Activated naive CD4-positive, alpha-beta T cell treated with anti-CD3 and anti-CD28 coated beads, Interleukin-2, amount 50 U/mL, for 24 hours (primary cell): ENCODE measurements at regions not wholly inside any gene's neighbourhood (a gene's known extent, or its start where the extent isn't known, plus 50 kb on each side); places are given as distances from the start of the nearest gene placed in this dataset.

Experiments used
- H3K27ac Mint-ChIP-seq: one replicate; pipeline ENCODE4 v1.8.0; 2021; ENCODE audit warnings: mild to moderate bottlenecking, mixed read lengths
- H3K27me3 Mint-ChIP-seq: one replicate; pipeline ENCODE4 v1.8.0; 2021; ENCODE audit warnings: mixed read lengths
- H3K36me3 Mint-ChIP-seq: one replicate; pipeline ENCODE4 v1.8.0; 2021; ENCODE audit warnings: mixed read lengths
- H3K4me1 Mint-ChIP-seq: one replicate; pipeline ENCODE4 v1.8.0; 2021; ENCODE audit warnings: mixed read lengths
- H3K4me3 Mint-ChIP-seq: one replicate; pipeline ENCODE4 v1.8.0; 2021; ENCODE audit warnings: mild to moderate bottlenecking, mixed read lengths
- H3K9me3 Mint-ChIP-seq: one replicate; pipeline ENCODE4 v1.8.0; 2021; ENCODE audit warnings: mixed read lengths

DNA sequence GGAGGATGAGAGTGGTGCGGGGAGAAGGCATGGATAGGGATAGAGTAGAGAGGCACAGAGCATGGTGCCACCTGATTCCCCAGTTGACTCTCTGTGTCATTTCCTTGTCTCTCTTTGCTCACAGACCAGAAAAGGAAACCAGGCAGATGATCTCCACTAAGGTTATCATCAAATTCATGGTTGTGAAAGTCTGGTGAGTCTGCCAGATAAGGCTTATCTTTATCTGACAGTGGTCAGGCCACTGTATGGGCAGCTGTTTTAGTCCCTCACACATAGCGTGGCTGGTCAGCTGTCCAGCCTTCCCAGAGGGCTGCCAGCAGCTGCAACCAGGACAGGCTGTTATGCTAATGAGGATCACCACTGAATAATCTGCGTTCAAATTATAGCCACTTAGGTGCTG, 99.0 kb downstream of the ADRA2A start:
- H3K4me1 Mint-ChIP-seq: no peaks in the 10 kb centered on the region
- H3K4me3 Mint-ChIP-seq: no peak overlapping the region
- no peak overlapping the region for H3K27ac Mint-ChIP-seq
- H3K36me3 Mint-ChIP-seq: peaks cover 2% of the 10 kb centered on the region
- H3K27me3 Mint-ChIP-seq: peaks cover 15% of the 10 kb centered on the region
- peaks cover 7% of the 10 kb centered on the region for H3K9me3 Mint-ChIP-seq

DNA sequence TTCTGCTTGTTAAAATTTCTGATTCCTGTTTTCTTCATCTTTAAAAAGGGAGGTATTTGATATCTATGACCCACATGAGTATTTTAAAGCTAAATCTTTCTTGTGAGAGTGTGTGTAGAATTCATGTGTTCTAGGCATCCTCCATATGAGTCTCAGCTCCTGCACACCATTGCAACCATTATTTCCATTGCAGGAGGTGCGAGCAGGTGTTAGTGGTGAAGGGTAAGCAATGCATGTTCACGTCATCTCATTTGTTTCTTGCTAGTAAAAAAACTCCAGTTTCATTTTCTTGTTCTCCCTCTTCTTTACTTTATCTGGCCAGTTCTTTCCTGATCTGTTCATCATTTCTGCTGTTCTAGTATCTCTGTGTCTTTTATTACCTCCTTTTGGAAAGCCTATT, 100.5 kb downstream of the ADRA2A start:
- peaks cover 2% of the 10 kb centered on the region for H3K36me3 Mint-ChIP-seq
- H3K4me1 Mint-ChIP-seq: no peaks in the 10 kb centered on the region
- peaks cover 12% of the 10 kb centered on the region for H3K27me3 Mint-ChIP-seq
- peaks cover 7% of the 10 kb centered on the region for H3K9me3 Mint-ChIP-seq
- no peak overlapping the region for H3K27ac Mint-ChIP-seq
- H3K4me3 Mint-ChIP-seq: no peak overlapping the region

DNA sequence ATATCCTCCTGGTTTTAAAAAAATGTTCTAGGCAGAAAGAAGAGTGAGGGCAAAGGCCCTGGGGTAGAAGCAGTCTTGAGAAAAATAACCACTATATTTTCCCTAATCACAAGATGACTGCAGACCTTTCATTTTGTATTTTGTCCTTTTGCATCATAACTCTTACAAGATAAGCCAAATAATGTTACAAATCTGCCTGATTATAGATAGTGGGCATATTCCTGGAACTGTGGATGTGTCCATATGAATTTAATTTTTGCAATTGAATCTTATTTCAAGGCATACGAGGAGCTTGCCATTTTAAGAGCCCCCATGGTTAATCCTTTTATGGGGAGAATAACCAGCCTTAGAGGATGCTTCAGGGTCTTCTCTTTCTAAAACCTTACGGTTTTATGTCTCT, 102.7 kb downstream of the ADRA2A start:
- H3K36me3 Mint-ChIP-seq: peaks cover under 1% of the 10 kb centered on the region
- H3K4me1 Mint-ChIP-seq: no peaks in the 10 kb centered on the region
- H3K27me3 Mint-ChIP-seq: peaks cover 13% of the 10 kb centered on the region
- peaks cover 4% of the 10 kb centered on the region for H3K9me3 Mint-ChIP-seq
- H3K4me3 Mint-ChIP-seq: no peak overlapping the region
- no peak overlapping the region for H3K27ac Mint-ChIP-seq

DNA sequence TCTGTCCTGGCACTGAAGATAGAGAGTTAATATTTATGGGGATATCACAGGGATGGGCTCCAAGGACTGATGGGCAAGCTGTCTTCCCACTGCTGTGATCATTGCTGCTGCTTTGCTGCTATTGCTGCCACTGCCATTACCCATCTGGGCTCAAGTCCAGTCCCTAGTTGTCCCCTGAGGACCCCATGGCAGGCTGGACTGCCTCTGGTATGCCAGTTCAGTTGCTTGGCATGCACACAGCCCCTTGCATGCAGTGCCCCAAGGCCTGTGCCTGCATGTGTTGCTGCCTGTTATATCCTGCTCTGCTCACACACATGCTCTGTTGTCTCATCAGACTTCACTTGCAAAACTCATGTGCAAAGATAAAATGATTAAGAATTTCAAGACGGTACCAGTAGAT, 109.5 kb downstream of the ADRA2A start:
- Mint-ChIP-seq H3K4me1 (no peaks in the 10 kb centered on the region), H3K27ac (no peak overlapping the region), H3K9me3 (no peaks in the 10 kb centered on the region), H3K4me3 (no peak overlapping the region), H3K36me3 (no peaks in the 10 kb centered on the region), H3K27me3 (peaks cover 5% of the 10 kb centered on the region)

DNA sequence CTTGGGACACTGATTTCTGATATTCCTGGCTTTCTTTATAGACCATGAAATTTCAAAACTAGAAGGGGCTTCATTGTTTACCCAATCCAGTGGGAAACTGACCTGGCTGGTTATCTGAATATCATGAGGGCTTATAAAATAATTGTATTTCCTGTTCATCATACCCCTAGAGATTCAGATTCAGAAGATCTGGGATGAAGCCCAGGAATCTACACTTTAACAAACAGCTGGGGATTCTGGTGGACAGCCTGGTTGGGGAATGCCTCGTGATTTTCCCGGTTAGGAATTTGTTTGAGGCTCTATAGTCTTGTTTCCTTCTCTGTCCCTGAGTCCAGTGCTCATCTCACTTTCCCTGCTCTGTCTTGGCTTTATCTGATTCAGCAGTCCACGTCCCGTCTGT, 110.3 kb downstream of the ADRA2A start:
- Mint-ChIP-seq H3K27me3 (peaks cover 8% of the 10 kb centered on the region), H3K27ac (no peak overlapping the region), H3K4me1 (no peaks in the 10 kb centered on the region), H3K9me3 (no peaks in the 10 kb centered on the region), H3K4me3 (no peak overlapping the region), H3K36me3 (no peaks in the 10 kb centered on the region)

DNA sequence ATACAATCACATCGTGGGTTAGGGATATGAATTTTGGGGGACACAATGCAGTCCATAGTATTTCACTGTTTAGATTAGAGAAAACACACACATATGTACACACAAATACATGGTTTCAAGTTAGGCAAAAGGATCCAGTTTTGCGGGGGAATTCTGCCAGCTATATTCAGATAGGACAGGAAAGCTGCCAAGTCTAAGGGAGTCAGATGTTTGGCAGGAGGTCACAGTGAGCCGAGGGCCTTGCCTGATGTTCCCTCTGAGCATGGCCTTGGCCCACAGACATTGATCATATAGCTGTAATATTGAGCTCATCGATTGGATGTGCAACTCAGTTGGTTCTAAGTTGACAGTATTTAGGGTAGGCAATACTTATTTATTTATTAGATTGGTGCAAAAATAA, 122.8 kb downstream of the ADRA2A start:
- Mint-ChIP-seq H3K27me3 (peaks cover 12% of the 10 kb centered on the region), H3K9me3 (no peaks in the 10 kb centered on the region), H3K27ac (no peak overlapping the region), H3K4me1 (no peaks in the 10 kb centered on the region), H3K36me3 (no peaks in the 10 kb centered on the region), H3K4me3 (no peak overlapping the region)

DNA sequence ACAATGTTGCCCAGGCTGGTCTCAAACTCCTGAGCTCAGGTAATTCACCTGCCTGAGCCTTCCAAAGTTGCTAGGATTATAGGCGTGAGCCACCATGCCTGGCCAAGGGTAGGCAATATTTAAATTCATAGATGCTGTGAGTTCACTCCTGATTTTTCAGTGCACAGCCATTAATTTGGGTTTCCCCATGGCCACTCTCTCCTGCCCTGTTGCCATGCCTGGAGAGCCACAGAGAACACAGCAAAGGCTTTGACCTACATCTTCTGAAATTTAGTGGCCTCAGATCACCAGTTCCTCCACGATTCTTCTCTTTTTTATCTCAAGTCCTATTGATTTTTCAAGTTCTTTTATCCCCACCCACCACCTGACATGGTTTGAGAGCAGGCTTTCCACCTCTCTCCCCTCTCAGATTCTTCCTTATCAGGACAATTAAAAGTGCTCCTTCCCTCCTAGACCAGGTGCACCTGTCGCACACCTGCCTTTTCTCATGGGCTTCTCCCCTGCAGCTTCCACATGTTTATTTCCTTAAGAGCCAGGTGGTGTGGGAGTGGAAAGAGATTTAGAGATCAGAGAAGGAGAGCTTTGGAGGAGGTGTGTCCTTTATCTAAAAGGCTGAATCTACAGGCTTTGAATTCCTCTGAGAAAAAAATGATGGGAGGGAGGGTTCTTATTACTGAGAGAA, 123.8 kb downstream of the ADRA2A start:
- peaks cover 9% of the 10 kb centered on the region for H3K27me3 Mint-ChIP-seq
- H3K27ac Mint-ChIP-seq: no peak overlapping the region
- H3K4me1 Mint-ChIP-seq: no peaks in the 10 kb centered on the region
- no peaks in the 10 kb centered on the region for H3K36me3 Mint-ChIP-seq
- no peaks in the 10 kb centered on the region for H3K9me3 Mint-ChIP-seq
- H3K4me3 Mint-ChIP-seq: no peak overlapping the region

DNA sequence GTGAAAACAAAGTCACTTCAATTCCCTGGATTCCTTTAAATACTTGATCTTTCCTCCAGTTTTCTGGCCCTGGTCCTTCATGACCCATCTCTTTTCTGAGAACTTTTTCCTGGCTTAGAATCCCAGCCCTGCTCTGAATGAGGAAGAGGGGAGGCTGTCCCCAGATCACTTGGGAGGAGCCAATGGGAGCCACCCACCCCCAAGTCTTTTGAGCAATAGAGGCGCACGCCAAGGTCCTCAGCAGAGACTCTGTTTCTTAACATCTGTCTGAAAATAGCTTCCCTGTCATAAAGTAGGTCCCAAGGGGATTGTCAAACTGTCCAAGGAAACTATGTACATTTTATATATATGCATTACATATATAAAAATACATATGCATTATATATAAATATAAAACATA, 126.8 kb downstream of the ADRA2A start:
- Mint-ChIP-seq H3K4me3 (no peak overlapping the region), H3K4me1 (no peaks in the 10 kb centered on the region), H3K36me3 (no peaks in the 10 kb centered on the region), H3K27me3 (peaks cover 12% of the 10 kb centered on the region), H3K9me3 (no peaks in the 10 kb centered on the region), H3K27ac (no peak overlapping the region)

DNA sequence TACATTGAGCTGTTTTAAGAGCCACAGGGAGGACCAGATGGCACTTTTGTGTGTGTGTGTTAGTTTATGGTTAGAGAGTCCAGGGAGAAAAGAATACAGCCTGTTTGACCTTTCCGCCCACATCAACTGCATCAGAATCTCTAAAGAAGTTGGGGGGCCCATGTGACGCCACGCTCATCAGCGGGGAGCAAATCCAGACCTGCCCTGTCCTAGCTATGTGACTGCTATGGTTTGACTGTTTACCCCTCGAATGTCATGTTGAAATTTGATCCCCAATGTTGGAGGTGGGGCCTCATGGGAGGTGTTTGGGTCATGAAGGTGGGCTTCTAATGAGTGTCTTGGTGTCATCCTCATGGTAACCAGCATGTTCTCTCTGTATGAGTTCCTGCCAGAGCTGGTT, 128.0 kb downstream of the ADRA2A start:
- Mint-ChIP-seq H3K4me1 (no peaks in the 10 kb centered on the region), H3K27ac (no peak overlapping the region), H3K9me3 (no peaks in the 10 kb centered on the region)

DNA sequence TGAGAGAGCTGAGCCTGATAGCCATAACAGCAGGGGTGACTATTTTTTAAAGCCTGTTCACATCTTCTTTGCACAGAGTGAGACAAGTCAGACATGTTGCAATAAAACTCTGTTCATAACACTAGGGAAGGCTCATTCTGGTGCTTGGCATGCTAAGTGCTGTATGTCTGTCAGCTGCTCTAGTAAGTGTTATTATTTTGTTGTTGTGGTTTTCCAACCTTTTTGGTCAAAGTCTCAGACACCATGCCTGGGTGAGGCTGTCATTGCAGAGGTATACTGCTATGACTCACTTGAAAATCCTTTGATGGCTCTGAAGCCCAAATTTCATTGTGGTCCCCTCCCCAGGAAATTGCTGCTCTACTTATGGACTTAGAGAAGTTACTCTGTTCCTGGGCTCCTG, 129.7 kb downstream of the ADRA2A start:
- H3K4me3 Mint-ChIP-seq: no peak overlapping the region
- no peak overlapping the region for H3K27ac Mint-ChIP-seq
- peaks cover 8% of the 10 kb centered on the region for H3K27me3 Mint-ChIP-seq
- no peaks in the 10 kb centered on the region for H3K36me3 Mint-ChIP-seq
- no peaks in the 10 kb centered on the region for H3K9me3 Mint-ChIP-seq
- H3K4me1 Mint-ChIP-seq: no peaks in the 10 kb centered on the region

More for the DNA sequence above, 128.0 kb downstream of the ADRA2A start:
- no peaks in the 10 kb centered on the region for H3K36me3 Mint-ChIP-seq
- peaks cover 8% of the 10 kb centered on the region for H3K27me3 Mint-ChIP-seq
- no peak overlapping the region for H3K4me3 Mint-ChIP-seq

DNA sequence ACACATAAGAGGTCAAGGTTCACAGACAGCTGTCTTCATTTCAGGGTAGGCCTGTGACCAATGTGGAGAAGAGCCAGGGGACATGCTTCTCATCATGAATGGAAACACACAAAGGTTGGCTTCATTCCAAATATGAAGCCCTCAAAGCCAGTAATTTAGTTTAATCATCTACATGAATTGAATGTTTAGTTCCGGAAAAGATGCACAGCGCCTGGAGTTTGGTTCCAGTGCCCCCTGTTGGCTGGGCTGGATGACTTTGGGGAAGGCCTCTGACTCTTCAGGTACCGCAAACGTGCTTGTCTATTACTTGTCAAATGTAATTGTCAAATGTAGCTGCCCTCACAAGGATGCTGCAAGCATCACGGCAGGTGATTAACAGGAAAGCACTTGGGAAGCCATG, 130.7 kb downstream of the ADRA2A start:
- H3K9me3 Mint-ChIP-seq: no peaks in the 10 kb centered on the region
- no peaks in the 10 kb centered on the region for H3K36me3 Mint-ChIP-seq
- H3K4me3 Mint-ChIP-seq: no peak overlapping the region
- H3K27ac Mint-ChIP-seq: no peak overlapping the region
- peaks cover 8% of the 10 kb centered on the region for H3K27me3 Mint-ChIP-seq
- H3K4me1 Mint-ChIP-seq: no peaks in the 10 kb centered on the region

DNA sequence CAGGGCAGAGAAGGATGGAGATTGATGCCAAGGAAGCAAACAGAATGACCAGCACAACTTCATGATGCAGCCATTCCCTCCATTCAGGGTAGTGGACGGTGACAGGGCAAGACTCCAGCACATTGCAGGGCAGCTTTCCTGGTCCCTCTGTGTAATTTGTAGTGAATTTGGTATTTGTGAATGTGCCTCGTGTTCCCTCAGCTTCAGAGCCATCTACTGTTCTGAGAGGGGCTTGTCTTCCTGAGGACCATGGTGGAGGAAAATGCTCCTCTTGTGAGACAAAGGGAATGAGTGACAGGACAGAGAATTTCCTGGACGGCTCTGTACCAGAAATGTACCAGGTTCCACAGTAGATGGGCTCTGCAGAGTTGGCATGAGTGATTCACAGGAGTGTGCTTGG, 132.1 kb downstream of the ADRA2A start:
- H3K4me1 Mint-ChIP-seq: no peaks in the 10 kb centered on the region
- H3K9me3 Mint-ChIP-seq: no peaks in the 10 kb centered on the region
- H3K27ac Mint-ChIP-seq: no peak overlapping the region
- H3K36me3 Mint-ChIP-seq: no peaks in the 10 kb centered on the region
- peaks cover 6% of the 10 kb centered on the region for H3K27me3 Mint-ChIP-seq
- H3K4me3 Mint-ChIP-seq: no peak overlapping the region

DNA sequence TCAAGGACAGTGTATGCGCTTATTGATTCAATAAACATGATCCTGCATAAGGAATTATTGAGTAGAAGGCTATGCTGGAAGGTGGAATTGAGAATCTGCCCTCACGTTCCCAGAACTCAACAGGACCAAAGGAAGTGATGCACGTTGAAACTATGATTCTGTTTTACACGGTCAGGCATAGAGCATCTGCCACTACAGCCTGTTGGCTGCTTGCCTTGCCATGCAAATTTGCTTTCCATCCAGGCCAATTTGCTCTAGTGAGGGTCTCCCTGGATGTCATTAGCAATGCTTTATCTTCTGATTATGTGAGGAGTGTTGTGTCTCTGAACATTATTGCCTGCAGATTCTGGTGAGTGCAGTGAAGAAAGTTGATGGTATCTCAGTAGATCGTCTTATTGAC, 132.9 kb downstream of the ADRA2A start:
- Mint-ChIP-seq H3K27me3 (peaks cover 6% of the 10 kb centered on the region), H3K27ac (no peak overlapping the region), H3K4me1 (no peaks in the 10 kb centered on the region), H3K4me3 (no peak overlapping the region), H3K9me3 (no peaks in the 10 kb centered on the region), H3K36me3 (no peaks in the 10 kb centered on the region)

DNA sequence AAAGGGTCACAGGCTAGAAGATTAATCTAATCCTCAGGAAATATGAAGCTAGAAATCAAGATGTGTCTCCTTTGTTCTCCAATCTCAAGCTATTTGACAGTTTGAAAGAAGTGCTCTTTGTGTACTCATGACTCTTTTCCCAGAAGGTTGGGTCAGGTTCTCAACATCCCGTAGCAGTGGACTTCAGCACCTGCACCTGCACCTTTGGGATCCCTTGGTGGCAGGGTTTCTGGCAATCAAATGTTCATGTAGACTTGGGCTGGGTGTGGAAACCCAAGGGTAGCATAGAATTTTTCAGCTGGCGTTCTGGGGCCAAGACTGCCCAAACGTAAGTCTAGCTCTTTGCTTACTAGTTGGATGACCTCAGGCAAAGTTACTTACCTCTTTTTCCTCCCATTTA, 134.4 kb downstream of the ADRA2A start:
- Mint-ChIP-seq H3K4me1 (no peaks in the 10 kb centered on the region), H3K27ac (no peak overlapping the region), H3K4me3 (no peak overlapping the region), H3K27me3 (peaks cover 7% of the 10 kb centered on the region), H3K36me3 (no peaks in the 10 kb centered on the region), H3K9me3 (no peaks in the 10 kb centered on the region)

DNA sequence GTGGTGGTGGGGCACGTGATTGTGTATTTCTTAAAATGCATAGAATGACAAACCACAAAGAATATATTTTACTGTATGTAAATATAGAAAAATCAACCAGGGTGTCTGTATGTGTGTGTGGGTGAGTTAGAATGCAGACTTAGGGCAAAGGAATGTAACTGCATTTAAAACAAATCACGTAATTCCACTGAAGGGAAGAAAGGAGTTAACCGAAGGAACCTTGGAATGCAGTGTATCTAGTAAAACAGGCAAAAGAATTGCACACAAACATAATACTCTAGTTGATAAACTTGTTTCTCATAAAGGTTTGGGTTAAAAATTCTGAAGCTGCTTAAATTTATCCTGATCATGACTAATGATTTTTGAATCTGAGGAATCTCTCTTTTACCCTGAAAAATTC, 134.9 kb downstream of the ADRA2A start:
- no peaks in the 10 kb centered on the region for H3K4me1 Mint-ChIP-seq
- H3K27ac Mint-ChIP-seq: no peak overlapping the region
- no peaks in the 10 kb centered on the region for H3K9me3 Mint-ChIP-seq
- peaks cover 7% of the 10 kb centered on the region for H3K27me3 Mint-ChIP-seq
- no peak overlapping the region for H3K4me3 Mint-ChIP-seq
- H3K36me3 Mint-ChIP-seq: no peaks in the 10 kb centered on the region

DNA sequence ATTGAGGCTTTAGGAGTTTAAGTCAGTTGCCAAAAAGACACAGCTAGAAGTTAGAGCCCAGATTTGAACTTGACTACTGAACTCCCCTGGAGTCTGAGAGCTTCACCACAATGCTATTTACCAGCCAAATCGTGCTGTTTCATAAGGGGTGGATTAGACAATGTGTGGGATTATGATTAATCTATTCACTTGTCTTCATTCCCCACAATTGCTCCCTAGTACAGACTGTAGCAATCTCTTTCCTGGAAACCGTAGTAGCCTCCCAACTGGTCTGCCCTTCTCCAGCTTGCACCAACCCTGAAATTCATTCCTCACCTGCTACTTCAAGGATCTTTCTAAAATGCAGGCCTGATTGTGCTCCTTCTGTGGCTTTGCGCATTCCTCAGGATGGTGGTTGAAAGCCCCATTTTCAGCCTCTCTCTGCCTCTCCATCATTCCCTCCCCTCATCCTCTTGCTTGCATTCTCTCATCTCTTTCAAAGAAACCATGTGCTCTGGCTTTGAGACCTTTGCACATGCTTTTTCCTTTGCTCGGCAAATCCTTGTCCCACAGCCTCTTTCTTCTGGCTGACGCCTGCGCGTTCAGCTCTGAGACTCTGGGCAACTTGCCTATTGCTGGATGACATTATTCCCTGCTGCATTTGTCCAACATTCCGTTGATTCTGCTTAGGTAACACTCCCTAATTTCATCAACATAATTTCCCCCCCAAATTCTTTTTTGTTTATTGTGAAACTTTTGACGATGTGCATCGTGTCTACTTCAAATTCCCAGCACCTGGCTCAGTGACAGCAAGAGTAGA, 145.1 kb downstream of the ADRA2A start:
- Mint-ChIP-seq H3K27me3 (peaks cover 41% of the 10 kb centered on the region), H3K27ac (no peak overlapping the region), H3K36me3 (no peaks in the 10 kb centered on the region), H3K4me1 (no peaks in the 10 kb centered on the region), H3K9me3 (peaks cover 9% of the 10 kb centered on the region), H3K4me3 (no peak overlapping the region)
